ENCODE measurements at regions not wholly inside any gene's neighbourhood (a gene's known extent, or its start where the extent isn't known, plus 50 kb on each side); places are given as distances from the start of the nearest gene placed in this dataset.

DNA sequence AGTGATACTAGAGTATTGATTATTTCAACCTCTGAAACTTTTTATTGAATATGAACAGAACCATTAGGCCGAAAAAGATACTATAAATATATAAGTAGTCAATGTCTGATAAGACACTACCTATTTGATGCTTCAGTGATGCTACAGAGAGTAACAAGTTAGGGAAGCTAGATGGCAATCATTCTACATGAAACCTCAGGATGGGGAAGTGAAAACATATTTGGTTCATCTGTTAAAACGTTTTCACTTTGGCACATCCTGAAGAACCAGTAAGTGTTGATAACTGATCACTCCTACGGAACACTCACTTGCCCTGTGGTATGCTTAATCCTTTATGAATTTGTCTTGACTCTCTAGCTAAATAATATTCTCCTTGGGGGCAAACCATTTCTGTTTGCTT lies 1064.9 kb downstream of the NXPH1 start:
- no peak for TF ChIP-seq POLR2A (IDR thresholded peaks at IDR 0.05; ENCODE audit: low read length)
- no peak for TF ChIP-seq GATA1 (IDR thresholded peaks at IDR 0.05; ENCODE audit: low read depth, low read length)

Measured in erythroblast (primary cell).